Neuronal stem cell (in vitro differentiated cells): ENCODE measurements at regions not wholly inside any gene's neighbourhood (a gene's known extent, or its start where the extent isn't known, plus 50 kb on each side); places are given as distances from the start of the nearest gene placed in this dataset.

Experiments
- DNase-seq: peaks from one replicate; pipeline ENCODE4 v3.0.0-alpha.2; 2013; ENCODE audit warnings: low spot score
- H2AFZ ChIP-seq: one replicate; pipeline ENCODE4 v1.6.1; 2013; ENCODE audit warnings: mild to moderate bottlenecking, low read length, inconsistent platforms
- H2AK5ac ChIP-seq: 2 replicates; pipeline ENCODE4 v1.6.1; 2013; ENCODE audit warnings: low read depth, mild to moderate bottlenecking, inconsistent platforms, low read length, moderate library complexity, mixed read lengths
- H2BK120ac ChIP-seq: 2 replicates; pipeline ENCODE4 v1.6.1; 2013; ENCODE audit warnings: low read depth, mild to moderate bottlenecking, inconsistent platforms, low read length, moderate library complexity, mixed read lengths
- H2BK12ac ChIP-seq: one replicate; pipeline ENCODE4 v1.6.1; 2013; ENCODE audit warnings: low read length, inconsistent platforms
- H2BK15ac ChIP-seq: 2 replicates; pipeline ENCODE4 v1.6.1; 2013; ENCODE audit warnings: mild to moderate bottlenecking, low read length, inconsistent platforms, mixed read lengths
- H2BK5ac ChIP-seq: one replicate; pipeline ENCODE4 v1.6.1; 2013; ENCODE audit warnings: inconsistent platforms, mild to moderate bottlenecking, low read length, moderate library complexity
- H3K14ac ChIP-seq: one replicate; pipeline ENCODE4 v1.6.1; 2013; ENCODE audit warnings: low read length, inconsistent platforms
- H3K18ac ChIP-seq: 2 replicates; pipeline ENCODE4 v1.6.1; 2013; ENCODE audit warnings: low read length, inconsistent platforms
- H3K23ac ChIP-seq: 2 replicates; pipeline ENCODE4 v1.6.1; 2013; ENCODE audit warnings: low read depth, mild to moderate bottlenecking, mixed read lengths, low read length, inconsistent platforms; ENCODE audit not compliant: poor library complexity
- H3K27ac ChIP-seq: replicated peaks from 3 replicates; pipeline ENCODE4 v1.5.1; 2013; ENCODE audit warnings: low read length, inconsistent platforms
- H3K27me3 ChIP-seq, 3 experiments: 2 replicates each; pipeline ENCODE4 v1.6.1; 2013; ENCODE audit warnings: low read length in 3 of 3, mild to moderate bottlenecking in 2 of 3, inconsistent platforms in 1 of 3, low read depth in 1 of 3, mixed read lengths in 1 of 3, moderate library complexity in 1 of 3; ENCODE audit not compliant: control insufficient read depth in 3 of 3, insufficient read depth in 3 of 3
- H3K36me3 ChIP-seq, 2 donors: replicated peaks in 1 of 2; 2 replicates each; pipeline ENCODE4 v1.6.1; 2013; ENCODE audit warnings: low read length in 2 of 2; ENCODE audit not compliant: control insufficient read depth in 2 of 2, insufficient read depth in 2 of 2
- H3K4ac ChIP-seq: 2 replicates; pipeline ENCODE4 v1.6.1; 2013; ENCODE audit warnings: inconsistent platforms, mild to moderate bottlenecking, low read length, moderate library complexity
- H3K4me1 ChIP-seq, 2 donors: 1 replicate in 1 of 2; 2 replicates in 1 of 2; pipeline ENCODE4 v1.6.1; 2013; ENCODE audit warnings: low read length in 2 of 2, low read depth in 1 of 2; ENCODE audit not compliant: control insufficient read depth in 2 of 2, insufficient read depth in 1 of 2
- H3K4me2 ChIP-seq: one replicate; pipeline ENCODE4 v1.6.1; 2013; ENCODE audit warnings: mild to moderate bottlenecking, low read length, inconsistent platforms; ENCODE audit not compliant: insufficient read depth, poor library complexity, severe bottlenecking
- H3K4me3 ChIP-seq, 2 donors: 2 replicates each; pipeline ENCODE4 v1.5.1; 2013; ENCODE audit warnings: low read length in 2 of 2, mild to moderate bottlenecking in 2 of 2, inconsistent platforms in 1 of 2, moderate library complexity in 1 of 2
- H3K79me1 ChIP-seq: one replicate; pipeline ENCODE4 v1.6.1; 2013; ENCODE audit warnings: low read depth, mild to moderate bottlenecking, inconsistent platforms, low read length, moderate library complexity
- H3K9ac ChIP-seq: one replicate; pipeline ENCODE4 v1.6.1; 2013; ENCODE audit warnings: mild to moderate bottlenecking, low read depth, low read length, inconsistent platforms; ENCODE audit not compliant: poor library complexity
- H3K9me3 ChIP-seq, 2 donors: replicated peaks in 1 of 2; 2 replicates each; pipeline versions ENCODE3 to v1.6.1; 2013; ENCODE audit warnings: low read length in 2 of 2, mild to moderate bottlenecking in 2 of 2, inconsistent platforms in 1 of 2, low read depth in 1 of 2, mixed read lengths in 1 of 2, moderate library complexity in 1 of 2; ENCODE audit not compliant: control insufficient read depth in 2 of 2, insufficient read depth in 1 of 2
- H4K8ac ChIP-seq: one replicate; pipeline ENCODE4 v1.6.1; 2013; ENCODE audit warnings: low read depth, mild to moderate bottlenecking, inconsistent platforms, low read length, moderate library complexity
- H4K91ac ChIP-seq: one replicate; pipeline ENCODE4 v1.6.1; 2013; ENCODE audit warnings: low read length, low read depth, mild to moderate bottlenecking, inconsistent platforms; ENCODE audit not compliant: poor library complexity
- WGBS, 2 donors: extraction: QIAGEN DNeasy Blood & Tissue Kit; methylation state at CpG; one replicate each; pipeline ENCODE4 v1.1.7; 2013; ENCODE audit warnings: missing lambda C conversion rate in 2 of 2, mixed read lengths in 1 of 2; ENCODE audit not compliant: insufficient read length in 2 of 2, insufficient replicate concordance in 1 of 2; ENCODE audit errors: extremely low coverage in 2 of 2; 5-methylcytosine and 5-hydroxymethylcytosine counted together

GRCh38 chr18:70558371-70558770, 269.5 kb downstream of the SOCS6 start:
- H3K9ac ChIP-seq, result no peak overlapping the region
- no peak overlapping the region for H3K27ac ChIP-seq
- H3K23ac ChIP-seq, result no peak overlapping the region
- no peaks in the 10 kb centered on the region for H3K79me1 ChIP-seq
- H3K14ac ChIP-seq, result no peak overlapping the region
- no peak overlapping the region for H3K4me2 ChIP-seq
- H3K18ac ChIP-seq, result no peak overlapping the region
- no peak for DNase-seq
- no peaks in the 10 kb centered on the region for H3K9me3 ChIP-seq
- H3K4ac ChIP-seq, result no peak overlapping the region
- WGBS, 2 donors, result no CpG with 5 or more reads among the region's 1 CpG
- H4K91ac ChIP-seq, result no peak overlapping the region
- H4K8ac ChIP-seq, result no peak overlapping the region
- H3K4me3 ChIP-seq, result no peak overlapping the region
- H3K27me3 ChIP-seq, result no peaks in the 10 kb centered on the region
- H3K36me3 ChIP-seq, result no peaks in the 10 kb centered on the region
- H2BK12ac ChIP-seq, result no peak overlapping the region
- H2BK15ac ChIP-seq, result no peak overlapping the region
- peaks cover 0 to 4% of the 10 kb centered on the region in 2 donors for H3K4me1 ChIP-seq
- no peak overlapping the region for H2BK5ac ChIP-seq
- no peak overlapping the region for H2AFZ ChIP-seq
- H2BK120ac ChIP-seq, result no peak overlapping the region
- no peak overlapping the region for H2AK5ac ChIP-seq

GRCh38 chr18:70554854-70555445, 266.1 kb downstream of the SOCS6 start:
- no peak overlapping the region for H4K91ac ChIP-seq
- H3K79me1 ChIP-seq, result no peaks in the 10 kb centered on the region
- H2BK12ac ChIP-seq, result no peak overlapping the region
- no peak overlapping the region for H3K14ac ChIP-seq
- no peak overlapping the region for H3K4me2 ChIP-seq
- no peak for DNase-seq
- H3K4me3 ChIP-seq, result no peak overlapping the region
- H3K9me3 ChIP-seq, result no peaks in the 10 kb centered on the region
- no peak overlapping the region for H3K23ac ChIP-seq
- WGBS, 2 donors, result no CpG with 5 or more reads among the region's 2 CpGs
- no peaks in the 10 kb centered on the region for H3K27me3 ChIP-seq
- H2BK5ac ChIP-seq, result no peak overlapping the region
- H3K27ac ChIP-seq, result no peak overlapping the region
- H2AK5ac ChIP-seq, result no peak overlapping the region
- H3K18ac ChIP-seq, result no peak overlapping the region
- no peak overlapping the region for H4K8ac ChIP-seq
- peaks cover 0 to 4% of the 10 kb centered on the region in 2 donors for H3K4me1 ChIP-seq
- H2BK15ac ChIP-seq, result no peak overlapping the region
- H3K36me3 ChIP-seq, result no peaks in the 10 kb centered on the region
- no peak overlapping the region for H3K4ac ChIP-seq
- H3K9ac ChIP-seq, result no peak overlapping the region
- H2BK120ac ChIP-seq, result no peak overlapping the region
- no peak overlapping the region for H2AFZ ChIP-seq

- WGBS, 2 donors, result no CpG with 5 or more reads among the region's 3 CpGs
- no peak overlapping the region for H2BK15ac ChIP-seq
- H3K4me3 ChIP-seq, result no peak overlapping the region
Observed at GRCh38 chr18:70553936-70554260, 265.1 kb downstream of the SOCS6 start.

GRCh38 chr18:70553245-70553935, 264.5 kb downstream of the SOCS6 start:
- H3K27ac ChIP-seq, result no peak overlapping the region

More at GRCh38 chr18:70553936-70554260, 265.1 kb downstream of the SOCS6 start:
- Histone ChIP-seq H3K9me3 (no peaks in the 10 kb centered on the region), H3K23ac (no peak overlapping the region), H3K14ac (no peak overlapping the region), H2BK120ac (no peak overlapping the region), H2AFZ (no peak overlapping the region), H4K8ac (no peak overlapping the region), H2BK5ac (no peak overlapping the region), H3K27me3 (no peaks in the 10 kb centered on the region), H3K4me2 (no peak overlapping the region), H3K18ac (no peak overlapping the region), H3K4ac (no peak overlapping the region), H2BK12ac (no peak overlapping the region), H3K27ac (no peak overlapping the region), H3K79me1 (no peaks in the 10 kb centered on the region), H3K9ac (no peak overlapping the region), H2AK5ac (no peak overlapping the region), H3K36me3 (no peaks in the 10 kb centered on the region), H4K91ac (no peak overlapping the region), H3K4me1 (peaks cover 0 to 4% of the 10 kb centered on the region in 2 donors)
- peak; percentile 9 for DNase-seq

More at GRCh38 chr18:70553245-70553935, 264.5 kb downstream of the SOCS6 start:
- H3K4ac ChIP-seq, result no peak overlapping the region
- no peak overlapping the region for H3K18ac ChIP-seq
- no peak overlapping the region for H2BK15ac ChIP-seq
- no peak overlapping the region for H2AFZ ChIP-seq
- H3K4me1 ChIP-seq, result peaks cover 0 to 4% of the 10 kb centered on the region in 2 donors
- no peak for DNase-seq
- H2AK5ac ChIP-seq, result no peak overlapping the region
- H3K36me3 ChIP-seq, result no peaks in the 10 kb centered on the region
- H3K27me3 ChIP-seq, result no peaks in the 10 kb centered on the region
- H3K9me3 ChIP-seq, result no peaks in the 10 kb centered on the region
- no peak overlapping the region for H3K4me2 ChIP-seq
- no peak overlapping the region for H2BK12ac ChIP-seq
- H4K91ac ChIP-seq, result no peak overlapping the region
- H2BK5ac ChIP-seq, result no peak overlapping the region
- H3K14ac ChIP-seq, result no peak overlapping the region
- H2BK120ac ChIP-seq, result no peak overlapping the region
- H3K9ac ChIP-seq, result no peak overlapping the region
- WGBS, 2 donors, result no CpG with 5 or more reads among the region's 10 CpGs
- no peak overlapping the region for H3K23ac ChIP-seq
- no peak overlapping the region for H3K4me3 ChIP-seq
- H4K8ac ChIP-seq, result no peak overlapping the region
- H3K79me1 ChIP-seq, result no peaks in the 10 kb centered on the region
